Activated CD8-positive, alpha-beta T cell treated with anti-CD3 and anti-CD28 coated beads for 36 hours (primary cell): ENCODE measurements at regions not wholly inside any gene's neighbourhood (a gene's known extent, or its start where the extent isn't known, plus 50 kb on each side); places are given as distances from the start of the nearest gene placed in this dataset.

Experiments
- ATAC-seq: fragments of 200-7000 bp; cut with Tn5 transposase; one replicate; pipeline ENCODE4 v1.10.0; 2021; ENCODE audit warnings: mild to moderate bottlenecking, moderate library complexity
- CTCF ChIA-PET: fragments of 350-600 bp; sonication (Branson Sonifier 250); formaldehyde crosslinking; loops from one replicate; lab custom pipeline; 2021; ENCODE audit warnings: antibody characterized with exemption; lab: Charles Lee
- POLR2A ChIA-PET: fragments of 350-600 bp; sonication (Branson Sonifier 250); formaldehyde crosslinking; loops from one replicate; lab custom pipeline; 2021; ENCODE audit warnings: antibody characterized with exemption; lab: Charles Lee
- DNase-seq: peaks from one replicate; pipeline ENCODE4 v3.0.0-alpha.2; 2020
- H3K27ac Mint-ChIP-seq: one replicate; pipeline ENCODE4 v1.8.0; 2021; ENCODE audit warnings: mild to moderate bottlenecking, mixed read lengths
- H3K27me3 Mint-ChIP-seq: one replicate; pipeline ENCODE4 v1.8.0; 2021; ENCODE audit warnings: mixed read lengths
- H3K36me3 Mint-ChIP-seq: one replicate; pipeline ENCODE4 v1.8.0; 2021; ENCODE audit warnings: low read depth, mixed read lengths
- H3K4me1 Mint-ChIP-seq: one replicate; pipeline ENCODE4 v1.8.0; 2021; ENCODE audit warnings: low read depth, mixed read lengths
- H3K4me3 Mint-ChIP-seq: one replicate; pipeline ENCODE4 v1.8.0; 2021; ENCODE audit warnings: mild to moderate bottlenecking, moderate library complexity, mixed read lengths
- H3K9me3 Mint-ChIP-seq: one replicate; pipeline ENCODE4 v1.8.0; 2021; ENCODE audit warnings: mixed read lengths
- intact Hi-C: fragments of 100-400 bp; cut with micrococcal nuclease; formaldehyde crosslinking; loops from one replicate; pipeline ENCODE4 v1.10.0; 2022
- TF ChIP-seq, protein P1 (sequence below): fragments of 200-600 bp; IDR thresholded peaks from one replicate; pipeline ENCODE4 v1.8.0; 2022; ENCODE audit warnings: antibody characterized with exemption, mild to moderate bottlenecking

DNA sequence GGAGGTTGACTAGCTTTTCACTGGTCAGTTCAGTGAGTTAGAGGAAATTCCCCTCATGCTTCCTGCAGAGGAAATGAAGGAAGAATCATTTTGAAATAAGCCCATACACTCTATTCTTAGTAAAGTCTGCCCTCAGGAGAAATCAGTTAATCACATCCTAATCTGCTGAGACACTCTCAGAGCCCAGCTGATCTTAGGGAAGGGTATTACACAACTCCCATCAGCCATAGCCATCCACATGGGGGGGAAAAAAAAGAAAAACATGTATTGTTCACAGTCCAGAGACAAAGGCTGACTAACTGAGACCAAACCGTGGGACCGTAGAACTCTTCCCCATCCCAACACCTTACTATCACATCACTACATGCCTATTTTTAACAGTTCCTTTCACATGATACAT, 722.3 kb downstream of the CDH8 start:
- TF ChIP-seq, protein P1, sequence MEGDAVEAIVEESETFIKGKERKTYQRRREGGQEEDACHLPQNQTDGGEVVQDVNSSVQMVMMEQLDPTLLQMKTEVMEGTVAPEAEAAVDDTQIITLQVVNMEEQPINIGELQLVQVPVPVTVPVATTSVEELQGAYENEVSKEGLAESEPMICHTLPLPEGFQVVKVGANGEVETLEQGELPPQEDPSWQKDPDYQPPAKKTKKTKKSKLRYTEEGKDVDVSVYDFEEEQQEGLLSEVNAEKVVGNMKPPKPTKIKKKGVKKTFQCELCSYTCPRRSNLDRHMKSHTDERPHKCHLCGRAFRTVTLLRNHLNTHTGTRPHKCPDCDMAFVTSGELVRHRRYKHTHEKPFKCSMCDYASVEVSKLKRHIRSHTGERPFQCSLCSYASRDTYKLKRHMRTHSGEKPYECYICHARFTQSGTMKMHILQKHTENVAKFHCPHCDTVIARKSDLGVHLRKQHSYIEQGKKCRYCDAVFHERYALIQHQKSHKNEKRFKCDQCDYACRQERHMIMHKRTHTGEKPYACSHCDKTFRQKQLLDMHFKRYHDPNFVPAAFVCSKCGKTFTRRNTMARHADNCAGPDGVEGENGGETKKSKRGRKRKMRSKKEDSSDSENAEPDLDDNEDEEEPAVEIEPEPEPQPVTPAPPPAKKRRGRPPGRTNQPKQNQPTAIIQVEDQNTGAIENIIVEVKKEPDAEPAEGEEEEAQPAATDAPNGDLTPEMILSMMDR, result no peak
- POLR2A ChIA-PET, result no interaction called here
- ATAC-seq (no peak), DNase-seq (no peak)
- no peaks in the 10 kb centered on the region for H3K4me1 Mint-ChIP-seq
- CTCF ChIA-PET, result no interaction called here
- peaks cover 28% of the 10 kb centered on the region for H3K9me3 Mint-ChIP-seq
- intact Hi-C loops, result no loop called here
- H3K4me3 Mint-ChIP-seq, result no peak overlapping the region
- H3K36me3 Mint-ChIP-seq, result no peaks in the 10 kb centered on the region
- H3K27ac Mint-ChIP-seq, result no peak overlapping the region
- H3K27me3 Mint-ChIP-seq, result no peaks in the 10 kb centered on the region

DNA sequence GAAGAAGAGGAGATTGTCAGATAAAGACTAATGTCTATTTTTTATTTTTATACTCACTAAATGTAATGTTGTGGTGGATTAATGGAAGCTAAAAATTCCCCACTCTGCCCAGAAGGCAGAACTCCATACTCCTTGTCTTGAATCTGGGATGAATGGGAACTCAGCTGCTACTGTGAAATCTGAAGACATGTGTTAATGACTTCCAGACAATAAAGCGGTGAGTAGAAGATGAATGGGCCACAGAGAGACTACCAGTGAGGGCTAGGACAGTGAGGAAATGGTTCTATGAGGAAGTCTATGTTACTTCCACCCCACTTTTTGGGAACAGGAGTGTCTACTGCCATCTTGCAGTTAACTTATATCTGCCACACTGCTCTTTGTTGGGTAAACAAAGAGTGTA, 726.9 kb downstream of the CDH8 start:
- Mint-ChIP-seq H3K36me3 (no peaks in the 10 kb centered on the region), H3K27ac (no peak overlapping the region)

DNA sequence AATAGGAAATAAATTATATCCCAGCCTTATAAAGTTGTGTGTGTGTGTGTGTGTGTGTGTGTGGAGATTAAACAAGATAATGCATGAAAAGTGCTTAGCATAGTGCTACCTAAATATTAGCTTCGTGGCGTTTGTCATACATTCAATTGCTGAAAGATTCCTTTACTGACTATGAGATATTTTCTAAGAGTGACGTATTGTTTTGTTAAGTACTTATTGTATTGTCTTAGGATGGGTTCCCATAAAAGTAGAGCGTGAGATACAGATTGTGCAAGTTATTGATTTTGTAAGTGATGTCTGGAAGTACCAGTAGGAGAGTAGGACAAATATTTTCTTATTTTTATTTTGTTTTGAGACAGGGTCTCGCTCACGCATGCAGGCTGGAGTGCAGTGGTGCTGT, 730.0 kb downstream of the CDH8 start:
- no peak overlapping the region for H3K27ac Mint-ChIP-seq
- DNase-seq (no peak), ATAC-seq (no peak)
- CTCF ChIA-PET, result no interaction called here
- TF ChIP-seq, protein P1, result no peak
- no peak overlapping the region for H3K4me3 Mint-ChIP-seq
- no peaks in the 10 kb centered on the region for H3K27me3 Mint-ChIP-seq
- H3K9me3 Mint-ChIP-seq, result peaks cover 25% of the 10 kb centered on the region
- intact Hi-C loops, result no loop called here
- H3K4me1 Mint-ChIP-seq, result no peaks in the 10 kb centered on the region
- H3K36me3 Mint-ChIP-seq, result no peaks in the 10 kb centered on the region
- POLR2A ChIA-PET, result no interaction called here

More for the DNA sequence above, 726.9 kb downstream of the CDH8 start:
- POLR2A ChIA-PET, result no interaction called here
- CTCF ChIA-PET, result no interaction called here
- H3K27me3 Mint-ChIP-seq, result no peaks in the 10 kb centered on the region
- intact Hi-C loops, result no loop called here
- DNase-seq (no peak), ATAC-seq (no peak)
- TF ChIP-seq, protein P1, result no peak
- peaks cover 26% of the 10 kb centered on the region for H3K9me3 Mint-ChIP-seq
- no peaks in the 10 kb centered on the region for H3K4me1 Mint-ChIP-seq
- H3K4me3 Mint-ChIP-seq, result no peak overlapping the region

DNA sequence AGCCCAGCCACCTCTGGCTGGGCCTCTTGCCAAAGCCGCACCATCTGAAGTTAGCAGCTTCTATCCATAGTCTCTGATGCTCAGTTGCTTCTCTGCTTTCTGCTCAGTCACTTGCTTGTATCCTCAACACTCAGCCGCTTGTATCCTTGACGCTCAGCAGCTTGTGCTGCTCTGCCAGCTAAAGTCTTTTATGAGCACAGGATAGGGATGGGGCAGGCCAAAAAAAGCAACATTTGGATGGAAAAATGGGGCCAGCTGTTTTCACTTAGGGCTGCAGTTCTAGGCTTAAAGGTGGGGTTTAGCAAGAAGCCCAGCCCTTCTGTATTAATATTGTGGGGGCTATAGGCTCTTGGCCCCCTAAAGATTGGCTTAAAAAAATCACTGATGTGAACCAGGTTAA, 739.4 kb downstream of the CDH8 start:
- TF ChIP-seq, protein P1, result no peak
- POLR2A ChIA-PET, result no interaction called here
- H3K9me3 Mint-ChIP-seq, result peaks cover 12% of the 10 kb centered on the region
- no peaks in the 10 kb centered on the region for H3K36me3 Mint-ChIP-seq
- intact Hi-C loops, result no loop called here
- H3K4me3 Mint-ChIP-seq, result no peak overlapping the region
- ATAC-seq (no peak), DNase-seq (no peak)
- no peaks in the 10 kb centered on the region for H3K27me3 Mint-ChIP-seq
- CTCF ChIA-PET, result interaction anchor here (0.7 kb wide), 1 partner anchor 20 kb away, joined by 3 read pairs; no protein-coding TSS in a partner anchor
- no peaks in the 10 kb centered on the region for H3K4me1 Mint-ChIP-seq
- no peak overlapping the region for H3K27ac Mint-ChIP-seq

DNA sequence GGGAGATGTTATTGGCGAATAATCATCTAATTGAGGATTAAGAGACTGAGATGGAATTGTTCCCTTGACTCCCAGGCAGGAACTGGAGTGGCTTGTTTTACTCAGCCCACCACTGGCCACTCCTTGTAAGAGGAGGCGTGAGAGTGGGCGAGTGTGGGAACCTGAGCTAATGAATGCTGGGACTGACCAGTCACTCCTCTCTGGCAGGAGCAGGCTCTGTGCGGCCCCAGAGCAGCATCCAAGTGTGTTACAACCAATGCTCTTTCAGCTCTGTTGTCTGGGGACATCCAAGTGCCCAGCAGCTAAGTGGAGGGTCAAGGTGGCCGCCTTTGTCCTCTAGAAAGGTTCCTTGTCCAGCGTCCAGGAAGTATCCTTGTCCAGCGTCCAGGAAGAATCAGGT, 739.9 kb downstream of the CDH8 start:
- Mint-ChIP-seq H3K27me3 (no peaks in the 10 kb centered on the region), H3K4me1 (no peaks in the 10 kb centered on the region), H3K27ac (no peak overlapping the region), H3K9me3 (peaks cover 8% of the 10 kb centered on the region), H3K36me3 (no peaks in the 10 kb centered on the region), H3K4me3 (no peak overlapping the region)
- ChIA-PET POLR2A (no interaction called here), CTCF (interaction anchor here (0.7 kb wide), 1 partner anchor 20 kb away, joined by 3 read pairs; no protein-coding TSS in a partner anchor)
- DNase-seq (no peak), ATAC-seq (no peak)
- TF ChIP-seq, protein P1, result no peak
- intact Hi-C loops, result no loop called here
